WERI-Rb-1 (cell line): ENCODE measurements at regions not wholly inside any gene's neighbourhood (a gene's known extent, or its start where the extent isn't known, plus 50 kb on each side); places are given as distances from the start of the nearest gene placed in this dataset.

ENCODE experiments used
- DNase-seq: peaks from one replicate; pipeline ENCODE4 v3.0.0-alpha.2; 2020
- H3K27ac ChIP-seq: fragments of 250-450 bp; sonication (Bioruptor Pico); 2 replicates; pipeline ENCODE4 v1.5.1; 2020; ENCODE audit warnings: mild to moderate bottlenecking, moderate library complexity
- H3K27me3 ChIP-seq: fragments of 250-450 bp; sonication (Bioruptor Pico); 2 replicates; pipeline ENCODE4 v1.5.1; 2021; ENCODE audit warnings: mild to moderate bottlenecking, low read depth, moderate library complexity; ENCODE audit not compliant: insufficient read depth, severe bottlenecking
- H3K36me3 ChIP-seq: fragments of 250-450 bp; sonication (Bioruptor Pico); 2 replicates; pipeline ENCODE4 v1.5.1; 2020; ENCODE audit warnings: mild to moderate bottlenecking, moderate library complexity
- H3K4me3 ChIP-seq: 2 replicates; pipeline ENCODE4 v1.5.1; 2011; ENCODE audit warnings: low read depth, mild to moderate bottlenecking, control low read depth, low read length
- H3K9me3 ChIP-seq: fragments of 250-450 bp; sonication (Bioruptor Pico); 2 replicates; pipeline ENCODE4 v1.5.1; 2021; ENCODE audit warnings: mild to moderate bottlenecking, moderate library complexity; ENCODE audit not compliant: severe bottlenecking
- TF ChIP-seq, protein P1 (sequence below): IDR thresholded peaks from 2 replicates; pipeline ENCODE4 v1.5.1; 2011; ENCODE audit warnings: low read depth, mild to moderate bottlenecking, control low read depth, inconsistent platforms, low read length

DNA sequence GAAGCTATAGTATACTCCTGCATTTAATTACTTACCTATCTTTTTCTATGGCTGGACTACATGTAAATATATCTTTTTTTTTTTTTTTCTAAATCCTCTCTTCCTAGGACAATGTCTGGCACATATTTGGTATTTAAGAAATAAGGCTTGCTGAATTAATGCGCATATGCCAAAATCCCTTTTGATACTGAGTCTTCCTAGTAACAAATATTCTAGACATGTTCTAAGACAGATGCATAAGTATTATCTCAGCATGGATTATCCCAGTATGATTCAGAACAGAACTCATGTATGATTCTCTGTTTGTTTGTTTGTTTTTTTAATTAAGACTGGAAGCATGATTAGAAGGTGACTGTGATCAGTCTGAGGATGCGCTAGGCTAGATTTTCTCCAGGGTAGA is 249.8 kb upstream of the ZNF717 start:
- Histone ChIP-seq H3K27me3 (no peaks in the 10 kb centered on the region), H3K36me3 (no peaks in the 10 kb centered on the region), H3K27ac (no peak overlapping the region), H3K4me3 (no peak overlapping the region), H3K9me3 (no peaks in the 10 kb centered on the region)
- DNase-seq = no peak
- TF ChIP-seq, protein P1, sequence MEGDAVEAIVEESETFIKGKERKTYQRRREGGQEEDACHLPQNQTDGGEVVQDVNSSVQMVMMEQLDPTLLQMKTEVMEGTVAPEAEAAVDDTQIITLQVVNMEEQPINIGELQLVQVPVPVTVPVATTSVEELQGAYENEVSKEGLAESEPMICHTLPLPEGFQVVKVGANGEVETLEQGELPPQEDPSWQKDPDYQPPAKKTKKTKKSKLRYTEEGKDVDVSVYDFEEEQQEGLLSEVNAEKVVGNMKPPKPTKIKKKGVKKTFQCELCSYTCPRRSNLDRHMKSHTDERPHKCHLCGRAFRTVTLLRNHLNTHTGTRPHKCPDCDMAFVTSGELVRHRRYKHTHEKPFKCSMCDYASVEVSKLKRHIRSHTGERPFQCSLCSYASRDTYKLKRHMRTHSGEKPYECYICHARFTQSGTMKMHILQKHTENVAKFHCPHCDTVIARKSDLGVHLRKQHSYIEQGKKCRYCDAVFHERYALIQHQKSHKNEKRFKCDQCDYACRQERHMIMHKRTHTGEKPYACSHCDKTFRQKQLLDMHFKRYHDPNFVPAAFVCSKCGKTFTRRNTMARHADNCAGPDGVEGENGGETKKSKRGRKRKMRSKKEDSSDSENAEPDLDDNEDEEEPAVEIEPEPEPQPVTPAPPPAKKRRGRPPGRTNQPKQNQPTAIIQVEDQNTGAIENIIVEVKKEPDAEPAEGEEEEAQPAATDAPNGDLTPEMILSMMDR = no peak

DNA sequence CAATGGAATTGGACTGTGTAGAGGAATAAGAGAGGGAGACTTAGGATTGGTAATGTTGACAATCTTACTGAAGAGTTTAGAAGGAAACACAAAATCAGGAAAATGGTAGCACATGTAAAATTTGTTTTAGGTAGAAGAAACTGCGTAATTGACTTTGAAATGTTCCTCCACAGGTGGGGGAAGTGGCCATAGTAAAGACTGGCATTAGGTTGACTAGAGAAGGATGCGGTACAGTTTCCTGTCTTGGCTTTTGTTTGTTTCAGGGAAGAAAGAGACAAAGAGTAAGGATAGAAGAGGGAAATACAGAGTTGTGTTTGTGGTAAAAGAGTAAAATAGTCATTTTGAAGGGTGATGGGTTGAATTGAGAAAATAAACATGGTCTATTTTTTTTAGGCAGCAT is 253.6 kb upstream of the ZNF717 start:
- Histone ChIP-seq H3K27me3 (no peaks in the 10 kb centered on the region), H3K36me3 (no peaks in the 10 kb centered on the region), H3K4me3 (no peak overlapping the region), H3K27ac (no peak overlapping the region), H3K9me3 (no peaks in the 10 kb centered on the region)
- TF ChIP-seq, protein P1 = no peak
- DNase-seq = no peak

DNA sequence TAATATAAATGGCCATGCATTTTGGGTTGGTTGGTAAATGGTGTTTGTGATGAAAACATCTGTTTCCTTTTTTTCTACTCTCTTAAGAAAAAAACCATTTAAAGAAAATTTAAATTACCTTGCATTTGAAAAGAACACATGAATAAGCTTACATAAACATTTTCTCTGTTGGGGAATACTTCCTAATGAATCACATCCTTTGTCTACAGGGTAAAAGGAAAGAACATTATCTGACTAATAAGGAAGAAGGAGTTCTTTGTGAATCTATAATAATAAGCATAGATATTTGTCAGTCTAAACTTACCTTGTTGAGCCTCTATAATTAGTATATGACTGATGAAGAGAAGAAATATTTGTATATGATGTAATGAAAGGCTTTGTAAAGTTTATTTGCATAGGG is 254.1 kb upstream of the ZNF717 start:
- no peak overlapping the region for H3K4me3 ChIP-seq
- no peaks in the 10 kb centered on the region for H3K27me3 ChIP-seq
- DNase-seq = no peak
- no peaks in the 10 kb centered on the region for H3K36me3 ChIP-seq
- no peaks in the 10 kb centered on the region for H3K9me3 ChIP-seq
- TF ChIP-seq, protein P1 = no peak
- no peak overlapping the region for H3K27ac ChIP-seq

DNA sequence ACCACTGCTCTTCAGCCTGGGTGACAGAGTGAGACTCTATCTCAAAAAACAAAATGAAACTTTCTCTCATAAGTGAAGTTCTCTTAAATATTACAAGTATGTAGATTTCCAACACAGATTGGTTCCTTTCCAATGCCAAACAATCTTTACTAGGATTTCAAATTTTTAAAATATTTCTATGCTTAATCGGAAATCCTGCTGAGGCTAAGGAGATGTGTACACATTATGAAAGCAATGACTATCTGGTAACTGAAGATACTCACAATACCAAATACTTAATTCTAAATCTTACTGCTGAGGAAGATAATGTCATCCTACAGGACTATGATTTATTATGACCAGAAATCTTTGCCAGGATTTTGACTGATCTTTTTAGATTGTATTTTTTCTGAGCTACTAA is 255.6 kb upstream of the ZNF717 start:
- Histone ChIP-seq H3K4me3 (no peak overlapping the region), H3K27me3 (no peaks in the 10 kb centered on the region)
- DNase-seq = no peak

GRCh38 chr3:76043746-76044145 is 258.4 kb upstream of the ZNF717 start:
- no peaks in the 10 kb centered on the region for H3K9me3 ChIP-seq
- H3K27me3 ChIP-seq = no peaks in the 10 kb centered on the region
- no peak for DNase-seq
- TF ChIP-seq, protein P1 = no peak
- no peak overlapping the region for H3K4me3 ChIP-seq
- H3K36me3 ChIP-seq = no peaks in the 10 kb centered on the region
- H3K27ac ChIP-seq = no peak overlapping the region

More for the DNA sequence above, 255.6 kb upstream of the ZNF717 start:
- no peaks in the 10 kb centered on the region for H3K9me3 ChIP-seq
- TF ChIP-seq, protein P1 = no peak
- H3K27ac ChIP-seq = no peak overlapping the region
- no peaks in the 10 kb centered on the region for H3K36me3 ChIP-seq
